GM08714 (cell line): ENCODE measurements at regions not wholly inside any gene's neighbourhood (a gene's known extent, or its start where the extent isn't known, plus 50 kb on each side); places are given as distances from the start of the nearest gene placed in this dataset.
"Not testable (repeated sequence)": the region's sequence is repeated elsewhere in the genome, so short reads cannot be mapped to it uniquely, and the experiment has no call there.

ENCODE experiments used
- H3K4me3 ChIP-seq: fragments of 200-500 bp; sonication (Bioruptor generic); 2 replicates; pipeline ENCODE4 v1.5.1; 2014; ENCODE audit warnings: mild to moderate bottlenecking, low read length, inconsistent platforms
- ZNF274 ChIP-seq: IDR thresholded peaks from 2 replicates; pipeline ENCODE4 v1.6.1; 2012; ENCODE audit warnings: mild to moderate bottlenecking, low read depth, low read length

GRCh38 chr4:181823645-181824044 lies 419.6 kb upstream of the TENM3 start:
- H3K4me3 ChIP-seq = no peak overlapping the region
- TF ChIP-seq ZNF274 = no peak

GRCh38 chr4:181825564-181825963 lies 417.6 kb upstream of the TENM3 start:
- TF ChIP-seq ZNF274 = no peak
- no peak overlapping the region for H3K4me3 ChIP-seq

DNA sequence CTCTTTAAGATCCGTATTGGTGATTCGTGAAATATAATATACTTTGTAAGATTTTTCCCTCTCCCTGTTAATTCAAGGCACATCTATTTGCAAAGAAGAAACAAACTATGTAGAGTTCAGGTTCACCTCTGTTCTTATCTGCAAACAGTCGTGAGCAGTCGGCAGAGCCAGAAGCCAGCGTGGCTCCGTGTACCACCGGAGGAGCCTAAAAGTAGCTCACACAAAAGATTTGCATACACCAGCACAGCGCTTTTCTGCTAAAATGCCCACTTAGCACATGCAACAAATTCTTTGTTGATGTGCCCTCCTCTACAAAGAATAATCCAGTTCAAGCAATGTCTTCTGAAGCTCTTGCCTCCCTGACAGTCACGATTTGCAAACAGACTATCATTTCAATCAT lies 416.0 kb upstream of the TENM3 start:
- H3K4me3 ChIP-seq = no peak overlapping the region
- TF ChIP-seq ZNF274 = no peak

GRCh38 chr4:181830404-181831035 lies 412.7 kb upstream of the TENM3 start:
- H3K4me3 ChIP-seq = no peak overlapping the region

DNA sequence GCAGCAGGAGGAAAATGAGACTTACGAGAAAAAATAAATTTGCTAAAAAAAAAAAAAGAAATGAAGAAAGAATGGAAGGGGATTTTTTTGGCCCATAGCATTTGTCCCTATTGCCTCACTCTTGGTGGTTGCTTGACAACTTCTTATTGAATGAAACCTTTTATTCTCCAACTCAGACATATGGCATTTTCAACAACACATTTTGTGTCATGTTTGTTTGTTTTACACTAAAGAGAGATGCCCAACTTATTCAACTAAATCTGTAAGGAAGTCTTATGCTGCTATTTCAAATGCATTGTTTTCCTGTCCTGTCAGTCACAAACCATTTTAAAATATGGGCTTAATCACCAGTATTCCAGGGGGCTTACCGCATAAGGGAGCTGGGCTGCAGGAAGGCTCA lies 409.1 kb upstream of the TENM3 start:
- H3K4me3 ChIP-seq = no peak overlapping the region
- no peak for TF ChIP-seq ZNF274

More at GRCh38 chr4:181830404-181831035, 412.7 kb upstream of the TENM3 start:
- TF ChIP-seq ZNF274 = no peak

DNA sequence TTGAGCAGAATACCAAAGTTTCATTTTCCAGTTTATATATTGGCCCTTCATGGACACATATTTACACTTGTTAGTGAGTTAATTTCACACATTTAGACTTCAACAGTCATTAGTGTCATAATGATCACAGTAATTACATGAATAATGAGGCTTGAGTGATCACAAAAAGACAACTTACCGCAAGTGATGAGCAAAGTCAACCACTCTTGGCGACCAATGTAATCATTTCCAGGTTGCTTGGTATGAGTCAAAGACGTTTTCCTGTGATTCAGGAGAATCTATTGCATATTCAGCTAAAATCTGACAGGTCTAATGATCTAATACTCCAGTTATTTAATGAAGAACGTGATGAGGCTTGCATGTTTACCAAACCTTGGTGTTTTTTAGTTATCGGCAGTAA lies 407.9 kb upstream of the TENM3 start:
- H3K4me3 ChIP-seq = no peak overlapping the region
- TF ChIP-seq ZNF274 = no peak

GRCh38 chr4:181838253-181838652 lies 404.9 kb upstream of the TENM3 start:
- no peak overlapping the region for H3K4me3 ChIP-seq
- TF ChIP-seq ZNF274 = no peak

DNA sequence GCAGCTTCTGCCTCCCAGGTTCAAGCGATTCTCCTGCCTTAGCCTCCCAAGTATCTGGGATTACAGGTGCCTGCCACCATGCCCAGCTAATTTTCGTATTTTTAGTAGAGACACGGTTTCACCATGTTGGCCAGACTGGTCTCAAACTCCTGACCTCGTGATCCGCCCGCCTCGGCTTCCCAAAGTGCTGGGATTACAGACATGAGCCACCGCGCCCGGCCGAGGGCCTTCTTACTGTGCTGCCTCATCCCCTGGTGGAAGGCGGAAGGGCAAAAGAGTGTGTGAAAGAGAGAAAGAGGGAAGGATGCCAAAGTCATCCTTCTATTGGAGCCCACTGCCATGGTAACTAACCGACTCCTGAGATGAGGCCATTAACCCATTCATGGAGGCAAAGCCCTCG lies 399.4 kb upstream of the TENM3 start:
- H3K4me3 ChIP-seq = not testable (repeated sequence)

DNA sequence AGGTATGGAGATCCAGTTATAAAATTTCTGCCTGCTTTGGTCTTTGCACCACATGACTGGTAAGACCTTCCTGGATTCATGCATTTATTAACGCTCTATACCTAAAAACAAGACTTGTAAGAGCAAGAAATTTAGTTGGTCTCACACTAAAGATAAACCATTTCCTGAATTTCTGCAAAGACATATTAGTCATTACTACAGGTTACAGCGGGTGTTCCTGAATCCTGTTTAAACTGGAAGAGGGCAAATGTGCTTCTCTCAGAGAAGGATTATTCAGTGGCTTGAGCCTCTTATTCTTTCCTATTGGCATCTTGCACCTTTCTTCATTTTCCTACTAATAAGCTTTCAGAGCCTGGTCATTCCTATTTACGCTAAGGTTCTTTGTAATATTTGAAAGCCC lies 397.6 kb upstream of the TENM3 start:
- no peak for TF ChIP-seq ZNF274
- H3K4me3 ChIP-seq = no peak overlapping the region

DNA sequence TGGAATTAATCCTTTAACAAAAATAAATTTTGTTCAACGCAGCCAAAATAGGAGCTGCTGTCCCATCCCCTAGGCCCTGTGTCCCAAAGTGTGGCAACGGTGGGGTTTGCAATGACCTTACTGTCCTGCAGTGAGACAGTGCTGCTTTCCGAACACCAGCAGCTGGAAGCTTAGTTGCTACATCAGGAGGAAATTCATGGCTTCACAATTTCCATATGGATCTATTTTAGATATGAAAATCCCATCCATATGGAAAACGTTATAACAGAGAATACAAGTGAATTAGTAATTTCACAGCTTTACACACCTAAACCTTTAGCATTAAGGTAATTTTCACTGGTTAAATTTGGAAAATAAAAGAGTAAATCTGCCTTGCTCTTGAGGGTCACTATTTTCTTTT lies 396.3 kb upstream of the TENM3 start:
- no peak for TF ChIP-seq ZNF274
- no peak overlapping the region for H3K4me3 ChIP-seq

GRCh38 chr4:181848357-181848756 lies 394.8 kb upstream of the TENM3 start:
- no peak overlapping the region for H3K4me3 ChIP-seq
- TF ChIP-seq ZNF274 = no peak

DNA sequence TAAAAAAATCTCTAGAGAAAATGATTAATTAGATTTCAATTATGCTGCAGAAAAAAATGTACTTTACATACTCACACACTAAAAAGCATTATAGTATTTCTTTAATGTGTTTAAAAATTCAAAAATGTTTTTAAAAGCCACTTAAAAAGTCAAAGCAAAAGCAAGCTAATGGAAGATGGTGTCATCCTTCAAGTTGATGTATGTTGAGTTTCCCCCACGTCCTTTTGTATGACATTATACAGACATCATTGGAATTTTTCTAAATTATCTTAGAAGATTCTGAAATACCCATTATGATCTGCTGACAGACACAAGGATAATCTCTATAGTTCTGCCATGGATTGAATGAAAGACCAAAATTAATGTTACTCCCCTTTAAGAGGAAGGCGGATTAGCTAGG lies 393.7 kb upstream of the TENM3 start:
- no peak overlapping the region for H3K4me3 ChIP-seq
- no peak for TF ChIP-seq ZNF274

DNA sequence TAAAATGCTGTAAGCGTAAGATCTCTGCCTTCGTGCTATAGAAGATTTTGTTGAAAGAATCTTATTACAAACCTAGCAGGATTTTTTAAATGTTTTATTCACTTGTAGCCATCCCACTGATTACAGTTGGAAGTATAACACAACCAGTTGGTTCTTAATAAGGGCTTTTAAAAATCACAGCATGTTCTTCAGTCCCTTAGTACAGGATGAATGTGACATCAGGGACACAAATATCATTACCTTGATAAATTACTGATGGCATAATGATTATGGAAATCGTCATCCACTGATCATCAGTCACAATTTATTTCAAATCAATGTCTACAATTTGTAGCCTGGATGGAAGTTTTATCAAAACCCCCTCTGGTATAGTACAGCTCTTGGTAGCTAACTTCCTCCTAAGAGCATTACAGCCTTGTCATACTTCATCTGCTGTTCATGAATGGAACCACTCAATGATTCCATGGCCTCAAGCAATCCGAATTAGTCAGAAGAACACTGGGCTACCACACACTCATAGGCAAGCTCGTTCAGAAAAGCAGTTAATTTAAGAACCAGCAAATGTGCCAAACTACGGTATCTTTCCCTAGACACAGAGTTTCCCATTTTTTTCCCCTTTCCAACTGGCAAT lies 389.2 kb upstream of the TENM3 start:
- TF ChIP-seq ZNF274 = no peak
- no peak overlapping the region for H3K4me3 ChIP-seq

DNA sequence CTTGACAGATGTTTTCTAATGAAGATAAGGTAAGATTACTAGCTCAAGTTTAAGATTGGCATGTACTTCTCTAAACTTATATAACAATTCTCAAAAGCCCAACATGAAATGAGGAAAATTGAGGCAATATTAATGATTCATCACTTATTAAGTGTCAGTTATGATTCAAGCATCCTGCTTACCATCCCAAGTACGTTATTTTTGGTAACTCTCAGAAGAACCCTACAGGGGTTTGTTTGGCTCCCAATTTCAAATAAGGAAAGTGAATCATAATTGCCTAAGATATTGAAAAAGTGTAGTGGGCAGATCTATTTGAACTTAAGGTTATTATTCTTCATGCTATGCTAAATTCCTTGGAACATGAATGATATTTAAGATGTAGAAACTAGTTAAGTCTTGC lies 387.9 kb upstream of the TENM3 start:
- TF ChIP-seq ZNF274 = no peak
- no peak overlapping the region for H3K4me3 ChIP-seq

DNA sequence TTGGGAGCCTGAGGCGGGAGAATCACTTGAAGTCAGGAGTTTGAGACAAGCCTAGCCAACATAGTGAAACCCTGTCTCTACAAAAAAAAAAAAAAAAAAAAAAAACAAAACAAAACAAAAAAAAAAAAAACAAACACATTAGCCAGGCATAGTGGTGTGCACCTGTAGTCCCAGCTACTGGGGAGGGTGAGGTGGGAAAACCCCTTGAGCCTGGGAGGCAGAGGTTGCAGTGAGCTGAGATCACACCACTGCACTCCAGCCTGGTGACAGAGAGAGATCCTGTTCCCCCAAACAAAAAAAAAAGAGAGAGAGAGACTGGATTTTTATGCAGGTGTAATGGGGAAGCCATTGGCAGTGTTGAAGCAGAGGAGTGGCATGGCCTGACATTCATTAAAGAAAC lies 385.7 kb upstream of the TENM3 start:
- not testable (repeated sequence) for H3K4me3 ChIP-seq

DNA sequence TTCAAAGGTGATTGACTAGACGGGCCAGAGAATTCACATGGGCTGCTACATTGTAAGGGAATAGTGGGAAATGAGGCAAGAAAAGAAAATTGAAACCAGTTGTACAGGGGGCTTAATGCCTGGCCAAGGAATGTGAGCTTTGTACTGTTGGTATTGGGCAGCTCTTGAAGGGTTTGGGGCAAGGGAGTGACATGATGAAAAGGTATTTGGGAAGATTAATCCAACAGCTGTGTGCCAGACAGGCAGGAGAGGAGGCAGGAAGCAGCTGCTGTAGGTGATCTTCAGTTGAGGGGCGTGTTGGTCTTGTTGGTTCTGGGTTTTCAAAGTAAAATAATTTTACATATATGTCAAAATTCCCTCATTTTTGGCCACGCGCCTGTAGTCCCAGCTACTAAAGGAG lies 384.5 kb upstream of the TENM3 start:
- no peak for TF ChIP-seq ZNF274
- H3K4me3 ChIP-seq = no peak overlapping the region

DNA sequence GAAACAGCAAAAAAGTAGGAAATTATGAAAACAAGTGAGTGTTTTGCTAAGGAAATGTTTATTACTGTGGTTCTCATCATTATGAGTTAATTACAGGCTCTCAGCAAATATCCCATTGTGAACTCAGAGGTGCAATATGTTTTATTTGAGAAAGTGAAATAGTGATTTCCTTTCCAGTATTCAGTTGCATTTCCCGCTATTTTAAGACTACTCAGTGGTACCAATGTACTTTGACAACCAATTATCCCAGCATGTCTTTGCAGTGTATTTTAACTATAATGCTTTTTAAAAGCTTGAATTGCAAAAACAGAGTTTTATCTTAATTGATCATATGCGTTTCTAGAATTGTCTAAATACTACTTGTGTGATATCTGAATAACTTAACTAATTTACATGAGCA lies 383.8 kb upstream of the TENM3 start:
- TF ChIP-seq ZNF274 = no peak
- no peak overlapping the region for H3K4me3 ChIP-seq
